Activated CD8-positive, alpha-beta memory T cell treated with anti-CD3 and anti-CD28 coated beads, Interleukin-2, amount 50 U/mL, for 4 hours (primary cell): ENCODE measurements at regions not wholly inside any gene's neighbourhood (a gene's known extent, or its start where the extent isn't known, plus 50 kb on each side); places are given as distances from the start of the nearest gene placed in this dataset.

Experiments used
- DNase-seq: peaks from one replicate; pipeline ENCODE4 v3.0.0-alpha.2; 2020

GRCh38 chr6:87847135-87847829 is 145.2 kb upstream of the AKIRIN2 start:
- DNase-seq: no peak

- no peak for DNase-seq
Observed at GRCh38 chr6:87846434-87846833, 144.4 kb upstream of the AKIRIN2 start.

GRCh38 chr6:87840324-87840723 is 138.3 kb upstream of the AKIRIN2 start:
- DNase-seq: no peak

- DNase-seq: no peak
Observed at GRCh38 chr6:87837876-87838275, 135.8 kb upstream of the AKIRIN2 start.

GRCh38 chr6:87837444-87837843 is 135.4 kb upstream of the AKIRIN2 start:
- no peak for DNase-seq

DNA sequence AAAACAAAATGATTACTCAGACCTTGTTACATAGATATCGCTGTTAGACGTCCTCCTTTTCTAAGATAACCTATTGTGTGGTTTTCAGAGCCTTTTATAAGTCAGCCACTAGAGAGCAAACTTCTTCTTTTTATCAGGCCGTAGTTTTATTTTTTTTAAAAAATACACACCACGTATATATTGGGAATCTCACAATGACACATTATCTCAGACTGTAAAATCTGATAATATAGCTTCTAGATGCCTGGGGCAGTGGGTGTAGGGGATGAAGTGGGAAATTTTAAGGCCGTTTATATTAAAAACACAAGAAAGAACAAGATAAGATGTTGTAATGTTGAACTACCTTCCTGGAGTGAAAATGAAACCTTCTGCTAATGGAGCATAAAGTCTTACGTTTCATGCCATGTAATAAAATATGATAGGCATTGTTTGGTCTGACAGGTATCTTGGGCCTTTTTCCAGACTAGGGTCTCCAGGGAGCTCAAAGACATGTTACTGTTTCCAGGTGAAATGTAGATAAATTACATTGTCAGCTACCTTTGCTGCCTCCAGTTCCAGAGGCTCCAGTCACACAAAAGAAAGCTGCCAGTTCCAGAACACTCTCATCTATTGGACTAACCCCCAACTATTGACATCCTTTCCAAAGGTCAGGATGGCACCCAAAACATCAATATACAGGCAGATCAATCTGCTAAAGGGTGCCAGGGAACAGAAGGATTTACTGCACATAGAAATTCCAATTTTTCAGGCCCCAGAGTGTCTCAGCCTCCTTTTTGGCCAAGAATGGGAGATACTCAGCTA is 130.2 kb upstream of the AKIRIN2 start:
- DNase-seq: no peak

DNA sequence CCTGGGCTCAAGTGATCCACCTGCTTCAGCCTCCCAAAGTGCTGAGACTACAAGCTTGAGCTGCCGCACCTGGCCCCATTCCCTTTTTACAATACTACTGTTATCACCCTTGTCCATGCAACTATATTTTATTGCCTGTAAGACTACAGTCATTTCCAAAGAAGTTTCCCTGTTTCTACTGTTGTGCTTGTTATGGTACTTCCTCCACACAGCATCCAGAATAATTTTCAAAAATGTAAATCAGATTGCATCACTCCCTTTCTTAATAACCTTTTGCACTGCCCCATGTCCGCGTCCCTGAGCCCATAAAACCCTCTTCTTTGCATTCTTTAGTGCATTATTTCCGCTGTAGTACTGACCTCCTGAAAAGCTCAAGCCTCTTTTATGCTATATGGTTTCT is 128.9 kb upstream of the AKIRIN2 start:
- DNase-seq: no peak

DNA sequence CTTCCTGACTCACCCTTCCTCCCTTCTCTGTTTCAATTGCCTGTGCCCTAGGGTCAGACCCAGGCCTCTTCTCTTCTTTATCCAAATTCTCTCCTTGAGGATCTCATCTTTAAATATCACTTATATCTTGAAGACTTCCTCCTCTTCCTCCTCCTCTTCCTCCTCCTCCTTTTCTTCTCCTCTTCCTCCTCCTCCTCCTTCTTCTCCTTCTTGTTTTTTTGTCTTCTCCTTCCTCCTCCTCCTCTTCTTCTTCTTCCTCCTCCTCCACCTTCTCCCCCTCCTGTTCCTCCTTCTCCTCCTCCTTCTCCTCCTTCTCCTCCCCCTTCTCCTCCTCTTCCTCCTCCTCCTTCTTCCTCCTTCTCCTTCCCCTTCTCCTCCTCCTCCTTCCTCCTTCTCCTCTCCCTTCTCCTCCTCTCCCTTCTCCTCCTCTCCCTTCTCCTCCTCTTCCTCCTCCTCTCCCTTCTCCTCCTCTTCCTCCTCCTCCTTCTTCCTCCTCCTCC is 127.6 kb upstream of the AKIRIN2 start:
- no peak for DNase-seq

- no peak for DNase-seq
Observed at GRCh38 chr6:87828044-87828443, 126.0 kb upstream of the AKIRIN2 start.

DNA sequence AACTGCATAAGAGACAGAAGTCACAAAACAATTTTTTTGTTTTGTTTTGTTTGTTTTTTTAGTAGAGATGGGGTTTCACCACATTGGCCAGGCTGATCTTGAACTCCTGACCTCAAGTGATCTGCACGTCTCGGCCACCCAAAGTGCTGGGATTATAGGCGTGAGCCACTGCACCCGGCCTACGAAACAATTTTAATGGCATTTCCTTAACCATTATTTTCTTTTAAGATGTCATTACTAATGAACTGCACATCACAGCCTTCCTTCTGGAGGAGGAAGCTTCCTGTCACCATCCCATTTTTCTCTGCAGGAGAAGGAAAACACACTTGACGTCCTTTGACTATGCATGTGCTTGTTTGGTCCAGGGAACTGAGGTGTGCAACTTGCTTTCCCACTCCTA is 125.3 kb upstream of the AKIRIN2 start:
- no peak for DNase-seq

DNA sequence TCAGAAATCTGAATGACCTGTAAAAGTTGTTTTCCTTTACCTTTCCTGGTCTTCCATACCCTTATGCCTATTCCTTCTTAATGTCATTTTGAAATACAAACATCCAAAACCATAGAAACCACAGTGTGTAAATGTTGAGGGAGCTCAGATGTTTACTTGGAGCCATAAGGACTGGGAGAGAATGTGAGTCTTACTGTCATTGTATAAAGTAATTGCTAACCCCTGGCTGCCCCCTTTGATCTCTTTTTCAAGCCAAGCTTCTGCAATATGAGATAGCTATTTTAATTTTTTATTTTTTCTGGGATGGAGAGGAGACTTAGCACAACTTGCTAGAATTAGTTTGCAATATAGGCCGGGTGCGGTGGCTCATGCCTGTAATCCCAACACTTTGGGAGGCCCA is 124.4 kb upstream of the AKIRIN2 start:
- DNase-seq: no peak

GRCh38 chr6:87825821-87826221 is 123.8 kb upstream of the AKIRIN2 start:
- no peak for DNase-seq

DNA sequence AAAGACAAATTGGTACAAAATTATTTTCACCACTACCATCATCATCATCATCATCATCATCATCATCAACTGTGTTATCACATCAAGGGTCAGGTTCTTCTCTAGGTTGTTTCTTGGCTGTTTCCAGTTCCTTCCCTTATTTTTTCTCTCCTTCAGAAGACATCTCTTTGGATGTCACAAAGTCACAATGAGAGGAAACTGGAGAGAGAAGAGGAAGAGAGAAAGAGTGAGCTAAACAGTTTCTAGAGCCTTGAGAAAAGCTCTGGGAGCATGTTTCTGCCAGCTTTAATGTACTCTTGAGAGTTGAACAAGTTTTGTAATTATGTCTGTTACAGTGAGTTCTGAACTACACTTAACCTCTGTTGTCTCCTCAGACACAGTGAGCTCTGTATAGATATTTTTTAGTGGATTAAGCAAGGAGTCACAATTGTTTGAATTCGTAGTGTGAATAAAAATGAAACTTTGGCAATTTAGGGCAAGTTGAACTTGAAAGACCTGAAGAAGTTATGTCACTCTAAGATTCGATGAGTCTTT is 123.0 kb upstream of the AKIRIN2 start:
- DNase-seq: no peak

DNA sequence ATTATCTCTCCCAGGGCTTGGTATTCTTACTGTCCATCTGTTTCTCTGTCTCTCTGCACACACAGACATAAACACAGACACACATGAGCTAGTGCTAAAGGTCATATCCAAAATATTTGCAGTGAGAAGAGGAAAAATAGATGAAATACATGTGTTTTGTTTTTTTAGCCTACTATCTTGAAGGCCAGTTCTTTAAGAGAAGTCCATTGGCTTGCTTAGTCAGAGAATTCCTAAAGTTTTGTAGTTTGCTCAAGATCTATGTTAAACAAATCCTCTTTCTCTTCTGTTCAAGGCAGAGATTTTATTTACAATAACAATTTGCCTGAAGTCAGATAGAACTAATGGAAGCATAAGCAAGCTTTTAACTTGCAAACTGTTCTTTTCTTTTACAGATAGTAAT is 120.0 kb upstream of the AKIRIN2 start:
- no peak for DNase-seq

GRCh38 chr6:87820343-87820984 is 118.4 kb upstream of the AKIRIN2 start:
- DNase-seq: no peak

DNA sequence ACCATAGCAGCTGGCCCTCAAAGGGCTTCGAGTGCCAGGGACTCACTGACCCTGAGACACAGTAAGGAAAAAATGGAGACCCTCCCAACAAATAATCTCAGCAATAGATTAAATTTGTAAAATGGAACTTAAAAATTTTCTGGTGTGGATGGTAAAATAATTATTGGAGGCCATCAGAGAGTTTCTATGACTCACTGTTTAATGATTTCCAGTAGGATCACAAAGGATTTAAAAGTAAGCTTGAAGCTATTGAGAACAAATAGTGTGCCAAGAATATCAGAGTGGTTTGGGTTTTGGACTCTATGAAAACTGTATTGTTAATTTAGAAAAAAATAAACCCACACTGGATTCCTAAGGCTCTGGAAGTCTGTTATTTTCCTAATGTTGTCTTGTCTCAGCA is 115.2 kb upstream of the AKIRIN2 start:
- DNase-seq: no peak

- no peak for DNase-seq
Observed at GRCh38 chr6:87815449-87815848, 113.4 kb upstream of the AKIRIN2 start.

GRCh38 chr6:87808005-87808757 is 106.1 kb upstream of the AKIRIN2 start:
- DNase-seq: no peak

- DNase-seq: no peak
Observed at GRCh38 chr6:87807475-87807874, 105.4 kb upstream of the AKIRIN2 start.

DNA sequence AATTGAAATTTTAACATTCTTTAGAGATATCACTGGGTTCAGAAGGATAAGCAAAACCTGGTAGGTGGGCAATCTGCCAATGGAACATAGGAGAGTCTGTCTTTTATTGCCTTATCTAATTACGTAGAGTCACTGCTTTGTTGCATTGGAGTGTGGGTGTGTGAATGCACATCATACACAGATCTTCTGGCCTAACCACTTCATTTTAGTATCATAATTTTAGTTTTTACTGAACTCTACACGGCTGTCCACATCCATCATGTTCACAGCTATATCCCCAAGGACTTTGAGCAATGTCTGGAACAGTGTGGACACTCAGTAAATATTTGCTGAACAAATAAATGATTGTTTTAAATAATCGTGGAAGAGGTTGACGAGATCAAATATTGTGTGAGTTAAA is 104.6 kb upstream of the AKIRIN2 start:
- DNase-seq: no peak

DNA sequence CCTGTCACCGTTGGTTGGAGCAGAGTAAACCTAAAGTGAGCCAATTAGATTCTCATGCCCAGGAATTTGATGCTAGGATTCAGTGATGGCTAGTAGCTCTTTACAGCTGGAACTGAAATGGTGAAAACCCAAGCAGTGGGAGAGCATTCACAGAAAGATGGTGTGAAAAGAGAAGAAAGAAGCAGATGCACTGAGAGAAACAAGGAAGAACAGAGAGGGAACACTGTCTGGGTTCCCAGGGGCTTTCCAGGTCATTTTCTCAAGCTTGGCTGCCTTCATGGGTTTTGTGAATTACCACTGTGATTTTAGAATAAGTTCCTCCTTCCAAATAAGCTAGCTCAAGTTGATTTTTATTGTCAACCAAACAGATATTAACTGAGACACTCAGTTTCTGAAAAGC is 104.1 kb upstream of the AKIRIN2 start:
- DNase-seq: no peak

- no peak for DNase-seq
Observed at GRCh38 chr6:87803791-87804190, 101.8 kb upstream of the AKIRIN2 start.

- DNase-seq: no peak
Observed at GRCh38 chr6:87799651-87800050, 97.6 kb upstream of the AKIRIN2 start.
